Progenitor cell of endocrine pancreas (in vitro differentiated cells): ENCODE measurements at regions not wholly inside any gene's neighbourhood (a gene's known extent, or its start where the extent isn't known, plus 50 kb on each side); places are given as distances from the start of the nearest gene placed in this dataset.

Experiments
- DNase-seq: peaks from one replicate; pipeline ENCODE4 v3.0.0; 2021; ENCODE audit warnings: low spot score; ENCODE audit not compliant: unreplicated experiment
- H3K27ac Mint-ChIP-seq: 2 replicates; pipeline ENCODE4 v1.8.0; 2021; ENCODE audit warnings: mild to moderate bottlenecking, moderate library complexity, mixed read lengths
- H3K27me3 Mint-ChIP-seq: 2 replicates; pipeline ENCODE4 v1.8.0; 2021; ENCODE audit warnings: mixed read lengths
- H3K36me3 Mint-ChIP-seq: 2 replicates; pipeline ENCODE4 v1.8.0; 2022; ENCODE audit warnings: mixed read lengths; ENCODE audit not compliant: insufficient read depth
- H3K4me1 Mint-ChIP-seq: 2 replicates; pipeline ENCODE4 v1.8.0; 2021; ENCODE audit warnings: low read depth, mixed read lengths
- H3K4me3 Mint-ChIP-seq: 2 replicates; pipeline ENCODE4 v1.8.0; 2021; ENCODE audit warnings: low read depth, mild to moderate bottlenecking, moderate library complexity, mixed read lengths
- H3K9me3 Mint-ChIP-seq: 2 replicates; pipeline ENCODE4 v1.8.0; 2021; ENCODE audit warnings: low read depth, mixed read lengths
- TF ChIP-seq, protein P1 (sequence below): fragments of 200-600 bp; sonication (generic); IDR thresholded peaks from one replicate; pipeline ENCODE4 v1.5.0; 2021; ENCODE audit warnings: antibody characterized with exemption, mild to moderate bottlenecking; ENCODE audit not compliant: unreplicated experiment

DNA sequence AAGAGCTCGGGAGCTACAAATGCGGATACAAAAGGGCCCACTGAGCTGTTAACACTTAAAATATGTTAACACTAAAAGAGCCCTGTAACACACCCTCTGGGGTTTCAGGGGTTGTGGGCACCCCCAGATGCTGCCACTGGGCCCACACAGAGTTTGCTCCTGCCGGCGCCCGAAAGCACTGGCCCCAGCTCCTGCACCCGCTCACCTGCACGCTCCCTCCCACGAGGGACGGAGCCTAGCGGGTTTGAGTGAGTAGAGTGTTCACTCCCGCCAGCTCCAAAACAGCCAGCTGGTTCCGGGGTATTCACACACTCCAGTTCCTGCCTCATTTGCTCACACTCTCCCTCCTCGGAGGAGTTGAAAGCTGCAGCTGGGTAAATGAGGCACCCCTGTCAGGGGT is 357.7 kb downstream of the ETNK1 start:
- no peak overlapping the region for H3K27ac Mint-ChIP-seq
- no peaks in the 10 kb centered on the region for H3K27me3 Mint-ChIP-seq
- H3K9me3 Mint-ChIP-seq, result no peaks in the 10 kb centered on the region
- no peaks in the 10 kb centered on the region for H3K36me3 Mint-ChIP-seq
- no peak for DNase-seq
- peaks cover 2% of the 10 kb centered on the region for H3K4me1 Mint-ChIP-seq
- TF ChIP-seq, protein P1, sequence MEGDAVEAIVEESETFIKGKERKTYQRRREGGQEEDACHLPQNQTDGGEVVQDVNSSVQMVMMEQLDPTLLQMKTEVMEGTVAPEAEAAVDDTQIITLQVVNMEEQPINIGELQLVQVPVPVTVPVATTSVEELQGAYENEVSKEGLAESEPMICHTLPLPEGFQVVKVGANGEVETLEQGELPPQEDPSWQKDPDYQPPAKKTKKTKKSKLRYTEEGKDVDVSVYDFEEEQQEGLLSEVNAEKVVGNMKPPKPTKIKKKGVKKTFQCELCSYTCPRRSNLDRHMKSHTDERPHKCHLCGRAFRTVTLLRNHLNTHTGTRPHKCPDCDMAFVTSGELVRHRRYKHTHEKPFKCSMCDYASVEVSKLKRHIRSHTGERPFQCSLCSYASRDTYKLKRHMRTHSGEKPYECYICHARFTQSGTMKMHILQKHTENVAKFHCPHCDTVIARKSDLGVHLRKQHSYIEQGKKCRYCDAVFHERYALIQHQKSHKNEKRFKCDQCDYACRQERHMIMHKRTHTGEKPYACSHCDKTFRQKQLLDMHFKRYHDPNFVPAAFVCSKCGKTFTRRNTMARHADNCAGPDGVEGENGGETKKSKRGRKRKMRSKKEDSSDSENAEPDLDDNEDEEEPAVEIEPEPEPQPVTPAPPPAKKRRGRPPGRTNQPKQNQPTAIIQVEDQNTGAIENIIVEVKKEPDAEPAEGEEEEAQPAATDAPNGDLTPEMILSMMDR, result no peak
- no peak overlapping the region for H3K4me3 Mint-ChIP-seq

DNA sequence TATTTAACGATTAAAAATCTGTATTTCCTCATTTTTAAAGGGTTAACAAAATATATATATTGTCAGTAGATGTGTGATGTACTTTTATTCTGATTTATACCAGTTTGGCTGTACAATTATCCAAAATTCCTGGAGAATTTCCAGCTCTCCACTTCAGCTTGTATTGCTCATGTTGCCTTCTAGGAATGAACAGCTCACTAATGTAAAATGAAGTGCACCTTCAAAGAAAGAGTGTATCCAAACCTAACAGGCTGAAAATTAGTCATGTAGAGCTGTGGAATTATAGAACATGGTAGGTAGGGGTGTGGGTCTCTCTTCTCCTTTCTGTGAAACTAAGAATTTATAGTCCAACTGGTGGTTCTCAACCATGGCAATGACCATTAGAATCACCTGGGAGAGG is 362.0 kb downstream of the ETNK1 start:
- Mint-ChIP-seq H3K27me3 (no peaks in the 10 kb centered on the region), H3K4me3 (no peak overlapping the region), H3K4me1 (peaks cover 2% of the 10 kb centered on the region), H3K9me3 (no peaks in the 10 kb centered on the region), H3K27ac (no peak overlapping the region), H3K36me3 (no peaks in the 10 kb centered on the region)
- DNase-seq, result no peak
- TF ChIP-seq, protein P1, result no peak

DNA sequence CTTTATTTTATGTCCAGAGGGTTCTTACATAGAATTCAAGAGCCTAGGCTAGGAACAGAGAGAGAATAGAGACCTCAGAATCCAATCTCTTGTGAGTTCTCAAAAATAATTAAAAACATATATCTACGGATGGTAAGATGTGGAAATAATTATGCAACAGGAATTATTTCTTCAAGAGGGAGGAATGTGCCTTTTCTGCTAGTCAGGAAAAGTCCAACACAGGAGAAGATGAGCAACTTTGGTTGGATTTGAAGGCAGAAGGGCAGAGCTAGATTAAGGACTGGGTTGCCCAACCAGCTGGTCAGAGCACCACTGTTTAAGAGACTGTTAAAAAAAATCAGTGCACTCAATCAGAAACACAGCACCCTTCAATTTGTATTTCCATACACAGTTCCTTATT is 365.5 kb downstream of the ETNK1 start:
- DNase-seq, result no peak
- TF ChIP-seq, protein P1, result no peak
- Mint-ChIP-seq H3K36me3 (no peaks in the 10 kb centered on the region), H3K27me3 (no peaks in the 10 kb centered on the region), H3K27ac (no peak overlapping the region), H3K4me1 (peaks cover 2% of the 10 kb centered on the region), H3K9me3 (no peaks in the 10 kb centered on the region), H3K4me3 (no peak overlapping the region)

DNA sequence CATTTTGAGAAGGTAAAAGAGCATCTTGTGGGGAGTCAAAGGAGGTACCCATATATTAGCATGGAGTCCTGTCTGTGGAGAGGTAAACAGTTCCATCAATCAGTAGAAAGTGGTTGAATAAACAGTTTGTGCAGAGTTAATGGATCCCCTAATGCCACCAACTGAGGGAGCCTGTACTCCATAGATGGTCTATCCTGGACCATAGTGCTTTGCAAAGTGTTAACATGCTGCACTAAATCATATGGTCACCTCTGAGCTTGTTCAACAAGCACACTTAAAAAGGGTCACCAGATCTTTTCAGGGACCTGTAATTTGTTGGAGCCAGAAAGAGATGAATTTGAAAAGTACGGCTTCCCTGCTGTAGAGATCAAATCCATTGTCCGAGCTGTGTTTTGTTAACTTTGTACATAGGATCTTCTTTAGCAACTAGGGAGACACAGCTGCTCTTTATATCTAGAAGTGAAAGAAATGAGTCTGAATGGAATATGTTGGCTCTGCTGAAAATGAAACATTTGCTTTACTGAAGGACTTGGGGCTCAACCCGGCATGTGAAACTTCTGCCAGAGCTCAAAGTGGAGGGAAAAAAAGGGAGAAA is 366.4 kb downstream of the ETNK1 start:
- H3K4me1 Mint-ChIP-seq, result no peaks in the 10 kb centered on the region
- no peak overlapping the region for H3K27ac Mint-ChIP-seq
- TF ChIP-seq, protein P1, result no peak
- no peak for DNase-seq
- no peaks in the 10 kb centered on the region for H3K36me3 Mint-ChIP-seq
- H3K27me3 Mint-ChIP-seq, result no peaks in the 10 kb centered on the region
- no peaks in the 10 kb centered on the region for H3K9me3 Mint-ChIP-seq
- no peak overlapping the region for H3K4me3 Mint-ChIP-seq

DNA sequence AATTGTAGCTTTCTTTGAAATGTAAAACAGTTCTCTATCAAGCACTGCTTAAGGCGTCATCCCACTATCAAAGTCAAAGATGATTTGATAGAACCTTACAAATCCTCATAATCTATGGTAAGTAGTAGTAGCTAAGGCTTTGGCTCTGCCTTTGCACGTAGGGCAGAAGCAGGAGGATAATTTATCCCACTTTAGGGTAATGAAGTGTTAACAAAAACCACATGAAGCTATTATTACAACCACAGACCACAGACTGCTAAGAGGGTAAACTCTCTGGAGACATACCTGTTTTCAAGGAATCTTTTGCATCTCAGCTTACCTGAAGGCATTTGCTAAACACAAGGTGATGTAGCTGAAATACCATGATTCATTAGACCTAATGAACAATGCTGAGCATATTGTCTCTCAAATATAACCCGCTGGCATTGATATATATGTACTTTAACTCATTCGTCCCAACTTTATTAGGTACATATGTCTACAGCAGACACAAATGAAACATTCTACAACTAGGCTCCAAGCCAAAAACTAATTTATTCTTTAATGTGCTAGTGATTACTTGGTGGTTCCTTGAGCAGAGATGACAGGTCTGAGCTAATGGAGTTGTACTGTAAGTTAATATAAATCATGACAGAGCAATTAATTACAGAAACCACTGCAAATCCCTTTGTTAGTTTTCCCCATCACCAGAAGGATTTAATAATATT is 368.8 kb downstream of the ETNK1 start:
- H3K27me3 Mint-ChIP-seq, result no peaks in the 10 kb centered on the region
- no peaks in the 10 kb centered on the region for H3K36me3 Mint-ChIP-seq
- TF ChIP-seq, protein P1, result no peak
- no peak overlapping the region for H3K27ac Mint-ChIP-seq
- H3K9me3 Mint-ChIP-seq, result no peaks in the 10 kb centered on the region
- no peaks in the 10 kb centered on the region for H3K4me1 Mint-ChIP-seq
- no peak overlapping the region for H3K4me3 Mint-ChIP-seq
- DNase-seq, result no peak
